DOHH2 (cell line): ENCODE measurements at regions not wholly inside any gene's neighbourhood (a gene's known extent, or its start where the extent isn't known, plus 50 kb on each side); places are given as distances from the start of the nearest gene placed in this dataset.

Experiments used
- CTCF ChIP-seq: fragments of 200-600 bp; sonication (generic); IDR thresholded peaks from one replicate; pipeline ENCODE4 v1.5.1; 2014; ENCODE audit warnings: antibody characterized with exemption, mild to moderate bottlenecking, low read depth, low read length; ENCODE audit not compliant: poor library complexity, severe bottlenecking
- EZH2phosphoT487 ChIP-seq: fragments of 200-600 bp; sonication (generic); IDR thresholded peaks from 2 replicates; pipeline ENCODE4 v1.6.1; 2017; ENCODE audit warnings: borderline replicate concordance, mild to moderate bottlenecking, antibody characterized with exemption, low read length, moderate library complexity, mixed read lengths

GRCh38 chr4:23999714-24000469 is 110.0 kb upstream of the PPARGC1A start:
- TF ChIP-seq CTCF: no peak
- no peak for TF ChIP-seq EZH2phosphoT487
